Chondrocyte (in vitro differentiated cells): ENCODE measurements at regions not wholly inside any gene's neighbourhood (a gene's known extent, or its start where the extent isn't known, plus 50 kb on each side); places are given as distances from the start of the nearest gene placed in this dataset.

ENCODE experiments used
- DNase-seq: peaks from one replicate; pipeline ENCODE4 v3.0.0; 2021; ENCODE audit warnings: mixed read lengths, low spot score
- H3K27ac Mint-ChIP-seq: one replicate; pipeline ENCODE4 v1.8.0; 2021; ENCODE audit warnings: mild to moderate bottlenecking, moderate library complexity, mixed read lengths; ENCODE audit not compliant: unreplicated experiment
- H3K27me3 Mint-ChIP-seq: 2 replicates; pipeline ENCODE4 v1.8.0; 2021; ENCODE audit warnings: low read depth, mixed read lengths
- H3K36me3 Mint-ChIP-seq: 2 replicates; pipeline ENCODE4 v1.8.0; 2021; ENCODE audit warnings: low read depth, mixed read lengths
- H3K4me1 Mint-ChIP-seq: 2 replicates; pipeline ENCODE4 v1.8.0; 2021; ENCODE audit warnings: low read depth, mild to moderate bottlenecking, mixed read lengths
- H3K4me3 Mint-ChIP-seq: one replicate; pipeline ENCODE4 v1.8.0; 2021; ENCODE audit warnings: mild to moderate bottlenecking, moderate library complexity, mixed read lengths; ENCODE audit not compliant: unreplicated experiment
- H3K9me3 Mint-ChIP-seq: 2 replicates; pipeline ENCODE4 v1.8.0; 2021; ENCODE audit warnings: low read depth, mixed read lengths
- CTCF ChIP-seq: fragments of 200-600 bp; sonication (generic); IDR thresholded peaks from 2 replicates; pipeline ENCODE4 v1.5.0; 2021; ENCODE audit warnings: antibody characterized with exemption, mild to moderate bottlenecking, moderate library complexity

DNA sequence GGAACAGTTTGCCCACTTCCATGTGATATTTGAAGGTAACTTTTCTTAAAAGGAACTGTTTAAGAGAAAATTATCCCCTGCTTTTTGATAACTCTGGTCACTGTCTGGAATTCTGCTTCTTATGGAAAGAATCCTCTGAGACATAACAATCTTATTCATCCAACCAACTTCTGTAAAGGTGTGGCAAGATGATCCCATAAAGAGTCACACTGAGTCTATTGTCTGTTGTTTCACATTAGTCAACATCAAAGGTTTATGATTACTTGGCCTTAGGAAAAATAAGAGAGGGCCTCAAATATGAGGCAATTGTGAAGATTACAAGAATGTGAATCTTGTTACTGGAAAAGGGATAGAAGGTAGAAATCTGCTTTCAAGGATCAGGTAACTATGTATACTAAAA, 88.0 kb upstream of the MAGEB18 start:
- H3K27me3 Mint-ChIP-seq: no peaks in the 10 kb centered on the region
- H3K4me1 Mint-ChIP-seq: no peaks in the 10 kb centered on the region
- H3K36me3 Mint-ChIP-seq: no peaks in the 10 kb centered on the region
- H3K9me3 Mint-ChIP-seq: peaks cover 19% of the 10 kb centered on the region
- H3K4me3 Mint-ChIP-seq: no peak overlapping the region
- no peak overlapping the region for H3K27ac Mint-ChIP-seq
- no peak for TF ChIP-seq CTCF
- no peak for DNase-seq

DNA sequence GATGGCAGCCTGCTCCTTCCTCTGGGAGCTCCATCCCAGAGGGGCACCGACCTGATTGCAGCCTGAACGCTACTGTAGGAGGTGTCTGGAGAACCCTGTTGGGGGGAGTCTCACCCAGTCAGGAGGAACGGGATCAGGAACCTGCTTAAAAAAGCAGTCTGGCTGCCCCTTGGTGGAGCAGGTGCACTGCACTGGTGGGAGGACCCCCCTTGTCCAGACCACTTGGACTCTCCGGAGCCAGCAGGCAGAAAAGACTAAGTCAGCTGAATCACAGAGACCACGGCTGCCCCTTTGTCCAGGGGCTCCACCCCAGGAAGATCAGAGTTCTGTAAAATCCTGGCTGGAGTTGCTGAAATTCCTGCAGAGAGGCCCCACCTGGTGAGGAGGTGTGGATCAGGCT, 67.3 kb upstream of the MAGEB18 start:
- Mint-ChIP-seq H3K27me3 (no peaks in the 10 kb centered on the region), H3K4me3 (no peak overlapping the region), H3K9me3 (peaks cover 7% of the 10 kb centered on the region), H3K36me3 (no peaks in the 10 kb centered on the region), H3K4me1 (no peaks in the 10 kb centered on the region), H3K27ac (no peak overlapping the region)
- DNase-seq: peak; percentile 48
- TF ChIP-seq CTCF: no peak

DNA sequence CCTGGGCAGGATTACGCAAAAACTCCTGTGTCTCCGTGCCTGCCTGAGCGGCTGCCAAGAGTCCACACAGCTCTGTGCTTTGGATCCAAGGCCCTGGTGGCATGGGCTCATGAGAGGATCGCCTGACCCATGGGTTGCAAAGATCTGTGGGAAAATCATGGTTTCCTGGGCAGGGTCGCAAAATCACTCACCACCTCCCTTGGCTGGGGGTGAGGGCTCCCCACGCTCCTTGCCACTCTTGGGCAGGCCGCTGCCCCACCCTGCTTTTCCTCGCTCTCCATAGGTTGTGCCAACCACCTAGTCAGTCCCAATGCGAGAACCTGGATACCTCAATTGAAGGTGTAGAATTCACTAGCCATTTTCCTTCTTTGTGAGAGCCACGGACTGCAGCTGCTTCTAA, 66.5 kb upstream of the MAGEB18 start:
- Mint-ChIP-seq H3K9me3 (peaks cover 7% of the 10 kb centered on the region), H3K36me3 (no peaks in the 10 kb centered on the region), H3K27ac (no peak overlapping the region), H3K4me1 (no peaks in the 10 kb centered on the region), H3K27me3 (no peaks in the 10 kb centered on the region), H3K4me3 (no peak overlapping the region)
- DNase-seq: peak; percentile 40
- no peak for TF ChIP-seq CTCF

DNA sequence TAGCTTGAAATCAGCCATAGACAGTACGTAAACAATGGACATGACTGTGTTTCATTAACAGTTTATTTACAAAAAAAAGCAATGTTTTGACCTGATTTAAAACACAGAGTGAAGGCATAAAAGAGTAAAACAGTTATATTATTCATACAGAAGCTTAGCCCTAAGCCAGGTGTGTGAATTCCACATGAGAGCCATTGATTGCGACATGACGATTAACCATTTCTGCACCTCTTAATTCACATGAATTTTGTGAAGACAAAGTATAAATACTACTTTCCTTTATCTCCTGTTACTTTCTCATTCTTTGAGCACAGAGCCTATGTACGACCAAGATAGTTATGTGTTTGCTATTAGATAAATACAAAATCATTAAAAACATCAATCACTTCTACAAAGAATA, 55.0 kb upstream of the MAGEB18 start:
- no peaks in the 10 kb centered on the region for H3K9me3 Mint-ChIP-seq
- H3K27ac Mint-ChIP-seq: no peak overlapping the region
- no peaks in the 10 kb centered on the region for H3K27me3 Mint-ChIP-seq
- no peak for DNase-seq
- TF ChIP-seq CTCF: no peak
- no peak overlapping the region for H3K4me3 Mint-ChIP-seq
- no peaks in the 10 kb centered on the region for H3K4me1 Mint-ChIP-seq
- H3K36me3 Mint-ChIP-seq: no peaks in the 10 kb centered on the region
